Chondrocyte (in vitro differentiated cells): ENCODE measurements at regions not wholly inside any gene's neighbourhood (a gene's known extent, or its start where the extent isn't known, plus 50 kb on each side); places are given as distances from the start of the nearest gene placed in this dataset.
"Not testable (repeated sequence)": the region's sequence is repeated elsewhere in the genome, so short reads cannot be mapped to it uniquely, and the experiment has no call there.

Experiments
- DNase-seq: peaks from one replicate; pipeline ENCODE4 v3.0.0; 2021; ENCODE audit warnings: mixed read lengths, low spot score
- H3K27ac Mint-ChIP-seq: one replicate; pipeline ENCODE4 v1.8.0; 2021; ENCODE audit warnings: mild to moderate bottlenecking, moderate library complexity, mixed read lengths; ENCODE audit not compliant: unreplicated experiment
- H3K27me3 Mint-ChIP-seq: 2 replicates; pipeline ENCODE4 v1.8.0; 2021; ENCODE audit warnings: low read depth, mixed read lengths
- H3K36me3 Mint-ChIP-seq: 2 replicates; pipeline ENCODE4 v1.8.0; 2021; ENCODE audit warnings: low read depth, mixed read lengths
- H3K4me1 Mint-ChIP-seq: 2 replicates; pipeline ENCODE4 v1.8.0; 2021; ENCODE audit warnings: low read depth, mild to moderate bottlenecking, mixed read lengths
- H3K4me3 Mint-ChIP-seq: one replicate; pipeline ENCODE4 v1.8.0; 2021; ENCODE audit warnings: mild to moderate bottlenecking, moderate library complexity, mixed read lengths; ENCODE audit not compliant: unreplicated experiment
- H3K9me3 Mint-ChIP-seq: 2 replicates; pipeline ENCODE4 v1.8.0; 2021; ENCODE audit warnings: low read depth, mixed read lengths
- CTCF ChIP-seq: fragments of 200-600 bp; sonication (generic); IDR thresholded peaks from 2 replicates; pipeline ENCODE4 v1.5.0; 2021; ENCODE audit warnings: antibody characterized with exemption, mild to moderate bottlenecking, moderate library complexity

- Mint-ChIP-seq H3K27me3 (no peaks in the 10 kb centered on the region), H3K4me1 (no peaks in the 10 kb centered on the region), H3K27ac (no peak overlapping the region), H3K4me3 (no peak overlapping the region), H3K9me3 (peaks cover 21% of the 10 kb centered on the region), H3K36me3 (peaks cover 3% of the 10 kb centered on the region)
- no peak for TF ChIP-seq CTCF
- DNase-seq, result no peak
Observed at GRCh38 chr17:69690531-69690930, 276.0 kb downstream of the MAP2K6 start.

- Mint-ChIP-seq H3K4me1 (peaks cover 5% of the 10 kb centered on the region), H3K27me3 (no peaks in the 10 kb centered on the region), H3K9me3 (peaks cover 13% of the 10 kb centered on the region), H3K27ac (no peak overlapping the region), H3K4me3 (no peak overlapping the region), H3K36me3 (peaks cover 4% of the 10 kb centered on the region)
- no peak for TF ChIP-seq CTCF
- DNase-seq, result no peak
Observed at GRCh38 chr17:69692171-69692570, 277.7 kb downstream of the MAP2K6 start.

- no peak for DNase-seq
- Mint-ChIP-seq H3K27me3 (no peaks in the 10 kb centered on the region), H3K4me1 (peaks cover 5% of the 10 kb centered on the region), H3K9me3 (peaks cover 14% of the 10 kb centered on the region), H3K36me3 (peaks cover 1% of the 10 kb centered on the region), H3K4me3 (no peak overlapping the region), H3K27ac (no peak overlapping the region)
- no peak for TF ChIP-seq CTCF
Observed at GRCh38 chr17:69695646-69696045, 281.1 kb downstream of the MAP2K6 start.

GRCh38 chr17:69696650-69697049, 282.2 kb downstream of the MAP2K6 start:
- H3K27me3 Mint-ChIP-seq, result no peaks in the 10 kb centered on the region
- peaks cover 14% of the 10 kb centered on the region for H3K9me3 Mint-ChIP-seq
- no peak for TF ChIP-seq CTCF
- peaks cover 1% of the 10 kb centered on the region for H3K36me3 Mint-ChIP-seq
- peaks cover 5% of the 10 kb centered on the region for H3K4me1 Mint-ChIP-seq
- no peak overlapping the region for H3K4me3 Mint-ChIP-seq
- DNase-seq, result no peak
- H3K27ac Mint-ChIP-seq, result no peak overlapping the region

GRCh38 chr17:69698352-69698751, 283.9 kb downstream of the MAP2K6 start:
- H3K4me3 Mint-ChIP-seq, H3K36me3 Mint-ChIP-seq, H3K4me1 Mint-ChIP-seq, DNase-seq, H3K27ac Mint-ChIP-seq, H3K27me3 Mint-ChIP-seq: not testable (repeated sequence)
- H3K9me3 Mint-ChIP-seq, result peaks cover 14% of the 10 kb centered on the region

GRCh38 chr17:69702078-69702477, 287.6 kb downstream of the MAP2K6 start:
- TF ChIP-seq CTCF, result no peak
- Mint-ChIP-seq H3K9me3 (peaks cover 14% of the 10 kb centered on the region), H3K4me3 (no peak overlapping the region), H3K27ac (no peak overlapping the region), H3K36me3 (no peaks in the 10 kb centered on the region), H3K27me3 (no peaks in the 10 kb centered on the region), H3K4me1 (no peaks in the 10 kb centered on the region)
- no peak for DNase-seq
